OCI-LY7 (cell line): ENCODE measurements at regions not wholly inside any gene's neighbourhood (a gene's known extent, or its start where the extent isn't known, plus 50 kb on each side); places are given as distances from the start of the nearest gene placed in this dataset.

Source experiments
- BruUV-seq: library from RNA; stranded (reverse); fragments of 400-500 nt; replicated peaks from 2 replicates; lab custom pipeline; 2021; lab: Mats Ljungman, UMichigan
- CTCF ChIA-PET: fragments of 300-600 bp; sonication (Branson Sonifier 250); formaldehyde crosslinking; loops from one replicate; lab custom pipeline; 2022; ENCODE audit warnings: antibody characterized with exemption; ENCODE audit not compliant: unreplicated experiment; lab: Charles Lee
- POLR2A ChIA-PET: fragments of 300-600 bp; sonication (Branson Sonifier 250); formaldehyde crosslinking; loops from one replicate; lab custom pipeline; 2022; ENCODE audit warnings: antibody characterized with exemption; lab: Charles Lee
- DNase-seq: peaks from one replicate; pipeline ENCODE4 v3.0.0-alpha.2; 2015; ENCODE audit warnings: low spot score
- H2AFZ ChIP-seq: fragments of 200-600 bp; sonication (generic), shearing (Covaris generic); 2 replicates; pipeline ENCODE4 v1.6.1; 2014; ENCODE audit warnings: mild to moderate bottlenecking, antibody characterized with exemption, low read length, moderate library complexity
- H3K27ac ChIP-seq: fragments of 200-600 bp; sonication (generic); 2 replicates; pipeline ENCODE4 v1.5.1; 2014; ENCODE audit warnings: mixed run types, low read depth, mild to moderate bottlenecking, moderate library complexity, low read length, inconsistent platforms; ENCODE audit not compliant: poor library complexity, severe bottlenecking
- H3K36me3 ChIP-seq: fragments of 200-600 bp; sonication (generic); 2 replicates; pipeline ENCODE4 v1.6.1; 2014; ENCODE audit warnings: mild to moderate bottlenecking, antibody characterized with exemption, low read length, moderate library complexity, mixed read lengths; ENCODE audit not compliant: insufficient read depth
- H3K4me1 ChIP-seq: fragments of 200-600 bp; sonication (generic); 2 replicates; pipeline ENCODE4 v1.5.1; 2014; ENCODE audit warnings: mild to moderate bottlenecking, low read length; ENCODE audit not compliant: insufficient read depth, poor library complexity, severe bottlenecking
- H3K4me2 ChIP-seq: fragments of 200-600 bp; sonication (generic); 2 replicates; pipeline ENCODE4 v1.6.1; 2014; ENCODE audit warnings: mild to moderate bottlenecking, low read length
- H3K4me3 ChIP-seq: fragments of 200-600 bp; sonication (generic); 2 replicates; pipeline ENCODE4 v1.5.1; 2014; ENCODE audit warnings: mild to moderate bottlenecking, low read depth, low read length; ENCODE audit not compliant: poor library complexity, severe bottlenecking
- H3K79me2 ChIP-seq: fragments of 200-600 bp; sonication (generic); 2 replicates; pipeline ENCODE4 v1.6.1; 2016; ENCODE audit warnings: low read depth, mild to moderate bottlenecking, low read length, moderate library complexity, mixed read lengths; ENCODE audit not compliant: insufficient read depth
- H3K9me2 ChIP-seq: fragments of 200-600 bp; sonication (generic); 2 replicates; pipeline ENCODE4 v1.6.1; 2016; ENCODE audit warnings: mild to moderate bottlenecking, low read length, mixed read lengths; ENCODE audit not compliant: insufficient read depth
- H3K9me3 ChIP-seq: fragments of 200-600 bp; sonication (generic); 2 replicates; pipeline ENCODE4 v1.6.1; 2014; ENCODE audit warnings: mild to moderate bottlenecking, mixed run types, low read length, mixed read lengths
- H4K20me1 ChIP-seq: fragments of 200-600 bp; sonication (generic); 2 replicates; pipeline ENCODE4 v1.6.1; 2014; ENCODE audit warnings: mild to moderate bottlenecking, antibody characterized with exemption, low read length, moderate library complexity, mixed read lengths; ENCODE audit not compliant: insufficient read depth
- CTCF ChIP-seq: fragments of 200-600 bp; sonication (generic); conservative IDR thresholded peaks from 2 replicates; pipeline ENCODE4 v1.5.1; 2014; ENCODE audit warnings: mild to moderate bottlenecking, antibody characterized with exemption, low read length, moderate library complexity, mixed read lengths
- EZH2phosphoT487 ChIP-seq: fragments of 200-600 bp; sonication (generic); IDR thresholded peaks from 2 replicates; pipeline ENCODE4 v1.6.1; 2018; ENCODE audit warnings: low read depth, borderline replicate concordance, mild to moderate bottlenecking, mixed run types, antibody characterized with exemption, low read length, moderate library complexity, mixed read lengths
- intact Hi-C: fragments of 100-400 bp; cut with micrococcal nuclease; formaldehyde crosslinking; loops from one replicate; pipeline ENCODE4 v1.10.0; 2022; ENCODE audit not compliant: unreplicated experiment

GRCh38 chr9:2928411-2928810, 84.5 kb upstream of the PUM3 start:
- ChIA-PET POLR2A (no interaction called here), CTCF (no interaction called here)
- no peaks in the 10 kb centered on the region for H3K9me2 ChIP-seq
- H3K4me1 ChIP-seq = no peaks in the 10 kb centered on the region
- H3K4me3 ChIP-seq = no peak overlapping the region
- no peaks in the 10 kb centered on the region for H3K36me3 ChIP-seq
- TF ChIP-seq CTCF (no peak), EZH2phosphoT487 (no peak)
- no peaks in the 10 kb centered on the region for H3K79me2 ChIP-seq
- no peaks in the 10 kb centered on the region for H4K20me1 ChIP-seq
- no TSS peak for BruUV-seq
- intact Hi-C loops = no loop called here
- no peak for DNase-seq
- no peaks in the 10 kb centered on the region for H3K9me3 ChIP-seq
- no peak overlapping the region for H2AFZ ChIP-seq
- no peak overlapping the region for H3K4me2 ChIP-seq
- H3K27ac ChIP-seq = no peak overlapping the region

GRCh38 chr9:2925016-2925415, 81.1 kb upstream of the PUM3 start:
- H3K36me3 ChIP-seq = no peaks in the 10 kb centered on the region
- H3K4me1 ChIP-seq = no peaks in the 10 kb centered on the region
- intact Hi-C loops = no loop called here
- TF ChIP-seq CTCF = no peak
- no peak for TF ChIP-seq EZH2phosphoT487
- POLR2A ChIA-PET = no interaction called here
- no peaks in the 10 kb centered on the region for H3K9me2 ChIP-seq
- no TSS peak for BruUV-seq
- no peaks in the 10 kb centered on the region for H3K79me2 ChIP-seq
- no peak overlapping the region for H3K4me3 ChIP-seq
- H2AFZ ChIP-seq = no peak overlapping the region
- CTCF ChIA-PET = no interaction called here
- DNase-seq = no peak
- H3K27ac ChIP-seq = no peak overlapping the region
- H3K9me3 ChIP-seq = no peaks in the 10 kb centered on the region
- no peak overlapping the region for H3K4me2 ChIP-seq
- H4K20me1 ChIP-seq = no peaks in the 10 kb centered on the region

- no peak overlapping the region for H3K4me3 ChIP-seq
- no peak overlapping the region for H3K27ac ChIP-seq
- H3K4me1 ChIP-seq = no peaks in the 10 kb centered on the region
- H3K36me3 ChIP-seq = no peaks in the 10 kb centered on the region
- H4K20me1 ChIP-seq = no peaks in the 10 kb centered on the region
- intact Hi-C loops = no loop called here
- POLR2A ChIA-PET = no interaction called here
- no peak overlapping the region for H3K4me2 ChIP-seq
- TF ChIP-seq CTCF (no peak), EZH2phosphoT487 (no peak)
- H3K79me2 ChIP-seq = no peaks in the 10 kb centered on the region
- H3K9me3 ChIP-seq = no peaks in the 10 kb centered on the region
- no TSS peak for BruUV-seq
- CTCF ChIA-PET = no interaction called here
- no peak for DNase-seq
- no peaks in the 10 kb centered on the region for H3K9me2 ChIP-seq
- no peak overlapping the region for H2AFZ ChIP-seq
These were observed 80.5 kb upstream of the PUM3 start for GRCh38 chr9:2924380-2924768.
